SU-DHL-6 (cell line): ENCODE measurements at regions not wholly inside any gene's neighbourhood (a gene's known extent, or its start where the extent isn't known, plus 50 kb on each side); places are given as distances from the start of the nearest gene placed in this dataset.

ENCODE experiments used
- H2AFZ ChIP-seq: fragments of 200-600 bp; sonication (generic); 2 replicates; pipeline ENCODE4 v1.6.1; 2014; ENCODE audit warnings: low read depth, mild to moderate bottlenecking, moderate library complexity, mixed read lengths, antibody characterized with exemption, low read length; ENCODE audit not compliant: severe bottlenecking
- H3F3A ChIP-seq: fragments of 200-600 bp; shearing (Covaris generic); 2 replicates; pipeline ENCODE4 v1.6.0; 2016; ENCODE audit warnings: antibody characterized with exemption, mild to moderate bottlenecking; ENCODE audit not compliant: insufficient read depth
- H3K27ac ChIP-seq: fragments of 200-600 bp; sonication (generic); 2 replicates; pipeline ENCODE4 v1.5.1; 2016; ENCODE audit warnings: low read depth, mild to moderate bottlenecking, low read length, moderate library complexity, mixed read lengths
- H3K27me3 ChIP-seq: fragments of 200-600 bp; sonication (generic), shearing (Covaris generic); 2 replicates; pipeline ENCODE4 v1.6.0; 2014; ENCODE audit warnings: mild to moderate bottlenecking, low read length
- H3K36me3 ChIP-seq: fragments of 200-600 bp; sonication (generic); 2 replicates; pipeline ENCODE4 v1.6.1; 2014; ENCODE audit warnings: mild to moderate bottlenecking, low read length, mixed read lengths
- H3K4me2 ChIP-seq: fragments of 300-600, 200-600 bp; shearing (Covaris generic), sonication (generic); 2 replicates; pipeline ENCODE4 v1.6.0; 2014; ENCODE audit warnings: low read length, low read depth, mild to moderate bottlenecking; ENCODE audit not compliant: poor library complexity, severe bottlenecking
- H3K4me3 ChIP-seq: fragments of 200-600 bp; sonication (generic); 2 replicates; pipeline ENCODE4 v1.5.1; 2014; ENCODE audit warnings: antibody characterized with exemption, low read length, mild to moderate bottlenecking, mixed read lengths; ENCODE audit not compliant: insufficient read depth, poor library complexity, severe bottlenecking
- H3K79me2 ChIP-seq: fragments of 200-600 bp; sonication (generic); 2 replicates; pipeline ENCODE4 v1.6.1; 2014; ENCODE audit warnings: mild to moderate bottlenecking, low read length, moderate library complexity; ENCODE audit not compliant: insufficient read depth
- H3K9ac ChIP-seq: fragments of 200-600 bp; sonication (generic); 2 replicates; pipeline ENCODE4 v1.7.0; 2014; ENCODE audit warnings: mild to moderate bottlenecking, low read length
- H3K9me2 ChIP-seq: fragments of 200-600 bp; sonication (generic); replicated peaks from 2 replicates; pipeline ENCODE4 v1.6.1; 2014; ENCODE audit warnings: low read length; ENCODE audit not compliant: insufficient read depth
- H3K9me3 ChIP-seq: fragments of 200-600 bp; sonication (generic); 2 replicates; pipeline ENCODE4 v1.6.1; 2014; ENCODE audit warnings: low read length, mixed read lengths; ENCODE audit not compliant: insufficient read depth
- H4K20me1 ChIP-seq: fragments of 200-600 bp; sonication (generic); 2 replicates; pipeline ENCODE4 v1.6.1; 2014; ENCODE audit warnings: low read depth, mild to moderate bottlenecking, antibody characterized with exemption, low read length, moderate library complexity, mixed read lengths
- EZH2phosphoT487 ChIP-seq: fragments of 200-600 bp; sonication (generic), shearing (Covaris generic); conservative IDR thresholded peaks from 2 replicates; pipeline ENCODE4 v1.6.1; 2018; ENCODE audit warnings: mild to moderate bottlenecking, antibody characterized with exemption, low read length, moderate library complexity, mixed read lengths
- TF ChIP-seq, protein P1 (sequence below): fragments of 200-600 bp; sonication (generic); IDR thresholded peaks from one replicate; pipeline ENCODE4 v1.5.1; 2017; ENCODE audit warnings: antibody characterized with exemption, mild to moderate bottlenecking, low read length, moderate library complexity; ENCODE audit not compliant: insufficient read depth, poor library complexity, severe bottlenecking

DNA sequence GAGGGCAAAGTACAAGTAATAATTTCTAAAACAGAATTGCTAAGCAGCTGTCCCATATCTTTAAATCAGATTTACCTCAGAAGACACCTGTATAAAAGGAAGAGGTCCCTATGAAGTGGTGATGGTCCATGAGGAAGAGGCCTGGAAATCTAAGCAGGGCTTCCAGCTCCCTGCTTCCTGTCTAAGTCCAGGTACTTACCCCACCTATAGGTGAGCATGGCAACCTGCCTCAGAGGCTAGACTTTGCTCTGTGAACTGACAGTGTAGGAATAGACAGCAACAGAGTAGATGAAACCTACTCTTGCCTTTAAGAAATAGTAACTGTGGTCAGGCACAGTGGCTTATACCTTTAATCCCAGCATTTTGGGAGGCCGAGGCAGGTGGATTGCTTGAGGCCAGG is 55.8 kb upstream of the ARRDC3 start:
- no peaks in the 10 kb centered on the region for H3K27me3 ChIP-seq
- H3F3A ChIP-seq = no peaks in the 10 kb centered on the region
- H3K36me3 ChIP-seq = no peaks in the 10 kb centered on the region
- H2AFZ ChIP-seq = no peak overlapping the region
- no peak overlapping the region for H3K4me2 ChIP-seq
- H3K9me3 ChIP-seq = no peaks in the 10 kb centered on the region
- no peaks in the 10 kb centered on the region for H4K20me1 ChIP-seq
- no peak overlapping the region for H3K4me3 ChIP-seq
- no peak for TF ChIP-seq EZH2phosphoT487
- TF ChIP-seq, protein P1, sequence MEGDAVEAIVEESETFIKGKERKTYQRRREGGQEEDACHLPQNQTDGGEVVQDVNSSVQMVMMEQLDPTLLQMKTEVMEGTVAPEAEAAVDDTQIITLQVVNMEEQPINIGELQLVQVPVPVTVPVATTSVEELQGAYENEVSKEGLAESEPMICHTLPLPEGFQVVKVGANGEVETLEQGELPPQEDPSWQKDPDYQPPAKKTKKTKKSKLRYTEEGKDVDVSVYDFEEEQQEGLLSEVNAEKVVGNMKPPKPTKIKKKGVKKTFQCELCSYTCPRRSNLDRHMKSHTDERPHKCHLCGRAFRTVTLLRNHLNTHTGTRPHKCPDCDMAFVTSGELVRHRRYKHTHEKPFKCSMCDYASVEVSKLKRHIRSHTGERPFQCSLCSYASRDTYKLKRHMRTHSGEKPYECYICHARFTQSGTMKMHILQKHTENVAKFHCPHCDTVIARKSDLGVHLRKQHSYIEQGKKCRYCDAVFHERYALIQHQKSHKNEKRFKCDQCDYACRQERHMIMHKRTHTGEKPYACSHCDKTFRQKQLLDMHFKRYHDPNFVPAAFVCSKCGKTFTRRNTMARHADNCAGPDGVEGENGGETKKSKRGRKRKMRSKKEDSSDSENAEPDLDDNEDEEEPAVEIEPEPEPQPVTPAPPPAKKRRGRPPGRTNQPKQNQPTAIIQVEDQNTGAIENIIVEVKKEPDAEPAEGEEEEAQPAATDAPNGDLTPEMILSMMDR = no peak
- H3K9ac ChIP-seq = no peak overlapping the region
- H3K9me2 ChIP-seq = no peaks in the 10 kb centered on the region
- no peak overlapping the region for H3K27ac ChIP-seq
- H3K79me2 ChIP-seq = no peaks in the 10 kb centered on the region

DNA sequence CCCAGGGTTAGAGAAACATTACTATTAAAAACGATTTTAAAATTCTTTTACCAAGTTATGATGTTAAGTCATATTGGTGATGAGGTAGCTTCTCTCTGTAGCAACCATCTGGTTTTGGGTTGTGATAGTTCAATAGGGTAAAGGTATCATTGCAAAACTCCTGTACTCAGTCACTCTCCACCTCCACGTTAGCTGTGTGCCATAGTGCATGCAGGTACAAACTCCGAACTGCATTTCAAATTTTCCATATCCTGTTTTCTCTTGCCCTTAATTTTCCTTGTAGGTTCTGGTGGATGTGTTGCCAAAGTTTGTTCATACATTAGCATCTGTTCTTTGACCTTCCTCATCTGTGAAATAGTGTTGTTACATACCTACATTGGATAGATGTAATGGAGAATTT is 53.1 kb upstream of the ARRDC3 start:
- H3F3A ChIP-seq = no peaks in the 10 kb centered on the region
- no peaks in the 10 kb centered on the region for H3K27me3 ChIP-seq
- H3K9ac ChIP-seq = no peak overlapping the region
- no peak overlapping the region for H2AFZ ChIP-seq
- no peaks in the 10 kb centered on the region for H3K79me2 ChIP-seq
- TF ChIP-seq EZH2phosphoT487 = no peak
- TF ChIP-seq, protein P1 = no peak
- H3K9me2 ChIP-seq = no peaks in the 10 kb centered on the region
- no peak overlapping the region for H3K4me2 ChIP-seq
- H3K27ac ChIP-seq = no peak overlapping the region
- no peaks in the 10 kb centered on the region for H3K36me3 ChIP-seq
- H3K4me3 ChIP-seq = no peak overlapping the region
- H3K9me3 ChIP-seq = no peaks in the 10 kb centered on the region
- H4K20me1 ChIP-seq = no peaks in the 10 kb centered on the region

DNA sequence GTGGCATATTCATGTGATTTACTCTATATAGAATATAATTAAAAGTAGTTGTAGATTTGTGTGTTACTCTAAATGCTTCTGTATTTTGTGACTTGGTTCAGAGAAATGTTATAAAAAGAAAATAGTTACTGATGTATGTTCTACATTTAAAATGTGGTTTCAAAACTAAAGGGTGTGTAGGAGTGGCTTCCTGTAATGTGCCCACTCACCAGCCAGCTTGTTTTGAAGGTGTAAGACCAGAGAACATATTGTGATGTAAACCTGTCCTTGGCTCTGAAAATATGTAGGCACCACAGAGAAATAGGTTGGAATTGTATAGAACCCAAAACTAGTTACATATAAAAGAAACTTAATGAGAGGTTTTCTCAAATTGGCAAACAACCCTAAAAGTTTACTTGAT is 51.2 kb upstream of the ARRDC3 start:
- no peak overlapping the region for H3K9ac ChIP-seq
- H3K4me2 ChIP-seq = no peak overlapping the region
- H3F3A ChIP-seq = no peaks in the 10 kb centered on the region
- no peaks in the 10 kb centered on the region for H3K9me2 ChIP-seq
- no peaks in the 10 kb centered on the region for H4K20me1 ChIP-seq
- H2AFZ ChIP-seq = no peak overlapping the region
- H3K27ac ChIP-seq = no peak overlapping the region
- no peaks in the 10 kb centered on the region for H3K9me3 ChIP-seq
- no peak overlapping the region for H3K4me3 ChIP-seq
- H3K36me3 ChIP-seq = no peaks in the 10 kb centered on the region
- no peaks in the 10 kb centered on the region for H3K27me3 ChIP-seq
- no peaks in the 10 kb centered on the region for H3K79me2 ChIP-seq
- TF ChIP-seq, protein P1 = no peak
- no peak for TF ChIP-seq EZH2phosphoT487

DNA sequence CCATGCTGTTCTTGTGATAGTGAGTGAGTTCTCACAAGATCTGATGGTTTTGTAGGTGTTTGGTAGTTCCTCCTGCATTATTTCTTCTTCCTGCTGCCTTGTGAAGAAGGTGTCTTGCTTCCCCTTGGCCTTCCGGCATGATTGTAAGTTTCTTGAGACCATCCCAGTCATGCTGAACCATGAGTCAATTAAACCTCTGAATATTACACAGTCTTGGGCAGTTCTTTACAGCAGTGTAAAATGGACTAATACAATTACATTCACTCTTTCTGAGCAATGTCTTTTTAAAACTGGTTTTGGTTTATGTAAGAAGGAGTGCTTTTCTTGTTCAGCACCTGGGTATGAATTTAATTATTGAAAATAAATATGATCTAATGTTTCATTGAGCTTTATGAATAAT is 50.7 kb upstream of the ARRDC3 start:
- no peaks in the 10 kb centered on the region for H3F3A ChIP-seq
- no peaks in the 10 kb centered on the region for H3K27me3 ChIP-seq
- H3K4me3 ChIP-seq = no peak overlapping the region
- H2AFZ ChIP-seq = no peak overlapping the region
- TF ChIP-seq, protein P1 = no peak
- TF ChIP-seq EZH2phosphoT487 = no peak
- H3K9me2 ChIP-seq = no peaks in the 10 kb centered on the region
- no peak overlapping the region for H3K4me2 ChIP-seq
- no peaks in the 10 kb centered on the region for H3K79me2 ChIP-seq
- no peak overlapping the region for H3K27ac ChIP-seq
- H3K36me3 ChIP-seq = no peaks in the 10 kb centered on the region
- H3K9ac ChIP-seq = no peak overlapping the region
- H3K9me3 ChIP-seq = no peaks in the 10 kb centered on the region
- no peaks in the 10 kb centered on the region for H4K20me1 ChIP-seq
